ENCODE measurements at regions not wholly inside any gene's neighbourhood (a gene's known extent, or its start where the extent isn't known, plus 50 kb on each side); places are given as distances from the start of the nearest gene placed in this dataset.

DNA sequence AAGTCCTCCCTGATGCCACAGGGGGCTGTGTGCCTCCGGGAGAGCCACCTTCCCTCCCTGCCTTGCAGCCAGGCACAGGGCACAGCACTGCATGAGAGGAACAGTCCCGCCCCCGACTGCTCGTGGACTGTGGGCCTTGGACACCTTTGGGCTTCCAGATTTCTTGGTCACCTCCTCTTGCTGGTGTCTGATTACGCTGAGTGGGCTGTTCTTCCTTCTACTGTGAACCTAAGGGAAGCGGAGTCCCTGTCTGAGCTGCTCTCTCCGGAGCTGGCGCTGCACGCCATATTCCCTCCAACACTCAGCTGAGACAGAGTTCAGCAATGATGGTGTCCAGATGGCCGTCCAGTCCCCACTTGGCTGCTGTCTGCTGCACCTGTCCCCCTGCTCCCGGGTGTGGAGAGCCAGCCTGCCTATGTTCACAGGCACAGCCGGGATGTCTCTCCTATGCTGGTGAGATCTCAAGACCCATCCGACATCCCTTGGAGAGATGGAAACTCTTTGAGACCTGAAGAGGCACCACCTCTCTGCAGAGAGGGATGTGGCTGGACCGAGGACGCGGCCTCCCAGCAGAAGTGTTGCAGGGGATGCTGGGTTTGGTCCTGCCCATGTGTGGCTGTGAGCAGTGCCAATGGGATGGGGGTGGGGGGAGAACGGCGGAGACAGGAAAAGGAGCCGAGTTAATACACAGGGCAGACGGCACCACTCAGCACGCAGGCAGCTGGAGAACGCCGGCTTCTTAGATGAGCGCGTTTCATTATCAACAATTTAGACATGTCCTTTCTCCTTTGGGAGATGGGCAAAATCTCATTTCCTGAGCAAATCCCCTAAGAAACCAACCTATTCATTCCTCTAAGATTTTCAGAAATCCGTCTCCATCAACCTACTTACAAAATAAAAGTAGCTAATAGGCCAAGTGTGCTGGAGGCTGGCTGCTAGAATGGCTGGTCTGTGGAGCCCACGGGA lies 171.9 kb downstream of the ENGASE start:
- no peak for DNase-seq (ENCODE audit: low read depth in 1 of 2, low spot score in 1 of 2)
- no peak for TF ChIP-seq JUND (IDR thresholded peaks at IDR 0.05; ENCODE audit: low read depth)
- in situ Hi-C loops (cut with HindIII; ENCODE audit: low pct_unique_long_range_greater_than_20kb, low sequenced_read_pairs) = no loop called here

DNA sequence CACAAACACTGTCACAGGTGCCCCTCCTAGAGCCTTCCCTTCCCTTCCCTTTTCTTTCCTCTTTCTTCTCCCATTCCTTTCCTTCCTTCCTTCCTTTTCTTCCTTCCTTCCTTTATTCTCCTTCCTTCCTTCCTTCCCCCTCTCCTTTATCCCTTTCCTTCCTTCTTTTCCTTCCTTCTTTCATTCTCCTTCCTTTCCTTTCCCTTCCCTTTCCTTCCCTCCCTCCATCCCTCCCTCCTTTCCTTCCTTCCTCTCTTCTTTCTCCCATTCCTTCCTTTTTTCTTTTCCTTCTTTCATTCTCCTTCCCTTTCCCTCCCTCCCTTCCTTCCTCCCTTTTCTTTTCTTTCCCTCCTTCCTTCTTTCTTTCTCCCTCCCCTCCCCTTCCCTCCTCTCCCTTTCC lies 170.0 kb downstream of the ENGASE start:
- TF ChIP-seq JUND (IDR thresholded peaks at IDR 0.05; ENCODE audit: low read depth) = no peak
- in situ Hi-C loops (cut with HindIII; ENCODE audit: low pct_unique_long_range_greater_than_20kb, low sequenced_read_pairs) = no loop called here
- no peak for DNase-seq (ENCODE audit: low read depth in 1 of 2, low spot score in 1 of 2)

DNA sequence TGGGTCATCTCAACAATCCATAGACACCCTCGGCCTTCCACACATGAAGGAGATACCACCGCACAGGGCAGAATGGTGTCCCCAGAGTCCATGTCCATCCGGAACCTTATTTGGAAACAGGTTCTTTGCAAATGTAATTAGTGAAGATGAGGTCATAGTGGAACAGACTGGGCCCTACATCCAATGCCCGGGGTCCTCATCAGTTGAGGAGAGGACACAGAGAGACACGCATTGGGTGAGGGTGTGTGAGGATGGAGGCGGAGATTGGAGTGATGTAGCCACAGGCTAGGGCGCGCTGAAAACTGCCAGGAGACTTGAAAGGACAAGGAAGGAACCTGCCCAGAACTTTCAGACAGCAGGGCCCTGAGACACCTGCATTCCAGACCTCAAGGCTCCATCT lies 169.4 kb downstream of the ENGASE start:
- no peak for TF ChIP-seq JUND (IDR thresholded peaks at IDR 0.05; ENCODE audit: low read depth)
- in situ Hi-C loops (cut with HindIII; ENCODE audit: low pct_unique_long_range_greater_than_20kb, low sequenced_read_pairs) = no loop called here

DNA sequence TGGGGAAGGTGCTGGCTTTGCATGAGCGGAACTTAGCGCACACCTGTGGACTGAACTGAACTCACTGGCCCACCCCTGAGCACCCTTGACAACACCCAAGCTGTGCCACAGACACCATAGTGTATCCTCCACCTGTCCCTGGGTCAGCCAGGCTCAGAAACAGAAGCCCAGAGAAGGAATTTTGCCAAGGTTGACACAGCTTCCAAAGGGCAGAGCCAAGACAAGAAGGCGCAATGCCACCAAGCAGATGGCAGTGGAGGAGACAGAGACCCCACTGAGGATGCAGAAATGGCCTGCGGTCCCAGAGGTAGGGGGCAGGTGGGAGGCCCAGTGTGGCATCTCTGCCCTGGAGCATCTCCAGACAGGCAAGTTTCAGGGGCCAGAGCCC lies 169.0 kb downstream of the ENGASE start:
- in situ Hi-C loops (cut with HindIII; ENCODE audit: low pct_unique_long_range_greater_than_20kb, low sequenced_read_pairs) = no loop called here
- no peak for TF ChIP-seq JUND (IDR thresholded peaks at IDR 0.05; ENCODE audit: low read depth)
- DNase-seq (ENCODE audit: low read depth in 1 of 2, low spot score in 1 of 2) = no peak

More for the DNA sequence above, 169.4 kb downstream of the ENGASE start:
- no peak for DNase-seq (ENCODE audit: low read depth in 1 of 2, low spot score in 1 of 2)

DNA sequence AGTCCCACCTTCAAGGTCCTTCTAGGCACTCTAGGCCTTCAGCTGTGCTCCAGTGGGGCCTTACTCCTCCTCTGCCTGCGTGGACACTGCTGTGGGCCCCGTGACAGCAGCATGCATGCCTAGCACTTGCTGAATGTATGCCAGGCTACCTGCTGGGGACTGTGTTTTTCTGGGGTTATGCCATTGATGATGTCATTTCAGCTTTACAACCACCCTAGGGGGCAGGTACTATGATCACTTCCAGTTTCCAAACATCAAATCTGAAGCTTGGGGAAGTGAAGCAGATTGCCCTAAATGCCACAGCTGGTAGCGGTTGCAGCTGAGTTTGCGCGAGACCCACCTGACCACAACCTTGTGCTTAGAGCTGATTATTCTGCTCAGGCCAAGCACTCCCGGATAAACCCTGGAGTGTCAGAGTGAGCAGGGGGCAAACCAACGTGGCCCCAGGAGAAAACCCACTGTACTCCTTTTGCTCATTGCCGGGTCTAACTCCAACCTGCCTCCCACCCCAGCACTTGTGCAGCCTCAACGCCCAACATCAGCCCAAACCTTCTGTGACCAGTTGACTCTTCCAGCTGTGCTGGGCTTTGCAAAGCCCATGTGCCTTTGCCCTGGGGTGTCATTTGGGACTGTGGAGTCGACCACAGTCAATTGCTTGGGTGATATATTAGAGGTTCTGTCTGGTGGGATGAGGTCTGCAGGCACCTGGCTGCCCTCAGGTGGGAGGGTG lies 168.4 kb downstream of the ENGASE start:
- no peak for DNase-seq (ENCODE audit: low read depth in 1 of 2, low spot score in 1 of 2)
- in situ Hi-C loops (cut with HindIII; ENCODE audit: low pct_unique_long_range_greater_than_20kb, low sequenced_read_pairs) = no loop called here
- TF ChIP-seq JUND (IDR thresholded peaks at IDR 0.05; ENCODE audit: low read depth) = no peak

DNA sequence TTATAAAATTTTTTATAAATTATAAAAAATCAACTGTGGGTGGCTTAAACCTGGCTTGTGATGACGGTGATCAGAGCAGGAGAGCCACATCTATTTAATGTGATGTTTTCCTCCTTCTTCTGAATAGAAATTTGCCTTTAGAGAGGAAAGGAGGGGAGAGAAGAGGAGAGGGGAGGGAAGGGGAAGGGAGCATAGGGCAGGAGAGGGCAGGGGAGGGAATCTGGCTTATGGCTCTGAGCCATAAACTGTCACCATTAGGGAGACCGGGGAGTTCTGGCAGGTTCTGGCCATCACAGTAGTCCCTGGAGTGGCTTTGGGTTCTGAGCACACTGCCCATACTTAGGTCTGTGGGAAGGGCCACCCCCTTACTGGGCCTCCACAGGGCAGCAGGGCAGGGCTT lies 167.8 kb downstream of the ENGASE start:
- no peak for TF ChIP-seq JUND (IDR thresholded peaks at IDR 0.05; ENCODE audit: low read depth)
- in situ Hi-C loops (cut with HindIII; ENCODE audit: low pct_unique_long_range_greater_than_20kb, low sequenced_read_pairs) = no loop called here
- no peak for DNase-seq (ENCODE audit: low read depth in 1 of 2, low spot score in 1 of 2)

DNA sequence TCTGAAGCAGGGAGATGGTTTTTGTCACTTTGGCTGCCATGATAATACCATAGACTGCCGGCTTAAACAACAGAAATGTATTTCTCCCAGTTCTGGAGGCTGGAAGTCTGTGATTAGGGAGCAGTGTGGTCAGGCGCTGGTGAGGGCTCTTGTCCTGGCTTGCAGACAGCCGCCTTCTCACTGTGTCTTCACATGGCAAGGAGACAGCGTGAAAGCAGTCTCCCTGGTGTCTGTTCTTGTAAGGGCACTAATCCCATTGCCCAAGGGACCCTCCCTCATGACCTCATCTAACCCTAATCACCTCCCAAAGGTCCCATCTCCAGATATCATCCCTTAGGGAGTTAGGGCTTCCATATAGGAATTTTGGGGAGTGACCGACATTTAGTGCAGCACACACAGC lies 167.0 kb downstream of the ENGASE start:
- DNase-seq (ENCODE audit: low read depth in 1 of 2, low spot score in 1 of 2) = no peak
- TF ChIP-seq JUND (IDR thresholded peaks at IDR 0.05; ENCODE audit: low read depth) = no peak
- in situ Hi-C loops (cut with HindIII; ENCODE audit: low pct_unique_long_range_greater_than_20kb, low sequenced_read_pairs) = no loop called here

DNA sequence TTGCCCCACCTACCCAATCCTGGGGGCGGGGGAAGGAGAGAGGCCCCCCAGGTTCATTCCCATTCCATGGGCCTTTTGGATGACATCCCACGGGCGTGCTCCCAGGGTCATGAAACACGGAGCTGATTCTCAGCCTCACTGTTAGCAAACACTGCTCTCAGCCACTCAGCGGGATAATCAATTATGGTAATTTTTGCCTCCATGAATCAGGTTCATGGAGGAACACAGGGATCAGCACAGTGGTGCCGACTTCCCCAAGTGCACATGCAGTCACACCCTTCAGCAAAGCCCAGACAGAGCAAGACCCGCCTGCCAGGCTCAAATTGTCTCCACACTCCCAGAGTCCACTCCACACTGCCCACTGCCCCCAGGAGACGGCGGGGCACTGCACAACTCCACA lies 164.6 kb downstream of the ENGASE start:
- in situ Hi-C loops (cut with HindIII; ENCODE audit: low pct_unique_long_range_greater_than_20kb, low sequenced_read_pairs) = no loop called here

DNA sequence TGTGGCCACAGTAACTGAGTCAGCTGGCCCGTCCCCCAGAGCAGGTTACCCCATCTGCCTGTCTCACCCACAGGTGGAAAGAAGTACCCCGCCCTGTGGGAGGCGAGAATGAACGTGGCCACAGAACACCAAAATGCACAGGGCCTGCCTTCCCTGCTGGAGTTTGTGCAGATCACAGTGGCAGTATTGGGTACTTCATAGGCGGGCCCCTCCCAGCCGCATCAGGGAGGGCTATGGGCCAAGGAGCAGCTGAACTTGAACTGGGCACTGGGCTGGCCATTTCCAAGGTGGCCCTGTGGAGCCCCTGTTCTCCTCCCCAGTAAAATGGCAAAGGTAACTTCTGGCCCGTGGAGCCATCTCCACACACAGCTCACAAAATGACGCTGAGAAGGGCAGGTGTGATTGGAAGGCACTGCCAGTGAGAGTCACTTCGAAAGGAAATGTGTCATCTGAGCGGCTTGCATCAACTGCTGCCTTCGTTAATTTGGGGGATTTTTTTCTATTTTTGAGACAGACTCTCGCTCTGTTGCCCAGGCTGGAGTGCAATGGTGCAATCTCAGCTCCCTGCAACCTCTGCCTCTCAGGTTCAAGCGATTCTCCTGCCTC lies 162.9 kb downstream of the ENGASE start:
- no peak for TF ChIP-seq JUND (IDR thresholded peaks at IDR 0.05; ENCODE audit: low read depth)
- in situ Hi-C loops (cut with HindIII; ENCODE audit: low pct_unique_long_range_greater_than_20kb, low sequenced_read_pairs) = no loop called here
- DNase-seq (ENCODE audit: low read depth in 1 of 2, low spot score in 1 of 2) = no peak

More for the DNA sequence above, 164.6 kb downstream of the ENGASE start:
- TF ChIP-seq JUND (IDR thresholded peaks at IDR 0.05; ENCODE audit: low read depth) = no peak
- no peak for DNase-seq (ENCODE audit: low read depth in 1 of 2, low spot score in 1 of 2)

DNA sequence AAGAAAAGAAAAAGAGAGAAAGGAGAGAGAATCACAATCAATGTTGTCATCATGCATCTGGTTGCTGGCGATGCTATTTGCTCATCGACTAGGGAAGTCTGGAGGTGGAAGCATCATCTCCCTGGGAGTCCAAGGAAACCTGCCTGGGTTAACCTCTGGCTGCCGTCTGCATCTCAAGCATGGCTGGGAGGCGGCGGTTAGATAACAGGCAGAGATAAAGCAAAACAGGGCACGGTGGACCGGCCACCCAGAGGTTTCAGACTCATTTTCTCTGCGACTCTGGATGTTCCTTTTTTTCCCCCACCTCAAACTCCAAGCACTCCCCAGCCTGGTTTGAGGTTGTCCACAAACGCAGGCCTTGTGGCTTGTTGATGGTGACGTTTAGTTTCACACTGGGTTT lies 161.2 kb downstream of the ENGASE start:
- no peak for TF ChIP-seq JUND (IDR thresholded peaks at IDR 0.05; ENCODE audit: low read depth)
- in situ Hi-C loops (cut with HindIII; ENCODE audit: low pct_unique_long_range_greater_than_20kb, low sequenced_read_pairs) = no loop called here
- no peak for DNase-seq (ENCODE audit: low read depth in 1 of 2, low spot score in 1 of 2)

DNA sequence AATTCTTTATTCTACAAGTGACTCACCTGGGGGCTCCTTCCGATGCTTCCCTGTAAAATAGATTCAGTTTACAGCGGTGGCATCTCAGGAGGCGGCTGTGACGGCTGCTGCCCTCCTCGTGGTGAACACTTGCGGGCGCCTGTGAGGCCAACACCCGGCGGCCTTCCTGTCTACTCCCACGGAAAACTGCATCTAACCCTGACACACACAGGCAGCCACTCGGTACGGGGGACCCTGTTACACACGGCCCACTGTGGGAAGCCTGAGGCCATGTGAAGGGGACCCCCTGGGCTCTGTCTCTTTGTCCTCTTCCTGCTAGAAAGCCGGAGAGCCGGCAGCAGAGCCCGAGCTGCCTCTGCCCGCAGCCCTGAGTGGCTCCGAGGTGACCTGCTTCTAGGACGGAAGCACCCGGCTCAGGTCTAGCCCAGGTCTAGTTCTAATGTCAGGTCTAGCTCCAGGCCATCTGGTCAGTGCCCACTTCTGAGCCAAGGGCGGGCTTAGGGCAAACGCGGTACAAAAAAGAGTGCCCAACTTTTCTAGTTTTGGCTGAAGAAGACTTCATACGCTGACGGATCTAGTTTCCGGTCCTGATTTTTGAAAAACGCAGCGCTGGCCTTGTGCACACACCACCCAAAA lies 159.4 kb downstream of the ENGASE start:
- no peak for DNase-seq (ENCODE audit: low read depth in 1 of 2, low spot score in 1 of 2)
- TF ChIP-seq JUND (IDR thresholded peaks at IDR 0.05; ENCODE audit: low read depth) = no peak
- in situ Hi-C loops (cut with HindIII; ENCODE audit: low pct_unique_long_range_greater_than_20kb, low sequenced_read_pairs) = no loop called here

DNA sequence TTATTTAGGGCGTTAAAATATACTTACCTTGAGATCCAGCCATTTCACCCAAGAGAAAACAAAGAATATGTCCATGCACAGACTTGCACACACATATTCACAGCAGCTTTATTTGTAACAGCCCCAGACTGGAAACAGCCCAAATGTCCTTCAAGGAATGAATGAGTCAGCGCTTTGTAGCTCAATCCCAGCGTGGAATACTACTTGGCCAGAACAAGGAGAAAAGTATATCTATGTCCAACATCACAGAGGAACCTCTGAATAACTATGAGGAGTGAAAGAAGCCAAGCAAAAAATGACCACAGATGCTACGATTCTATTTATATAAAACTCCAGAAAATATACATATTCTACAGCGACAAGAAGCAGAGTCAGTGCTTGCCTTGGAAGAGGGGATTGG lies 158.3 kb downstream of the ENGASE start:
- TF ChIP-seq JUND (IDR thresholded peaks at IDR 0.05; ENCODE audit: low read depth) = no peak
- in situ Hi-C loops (cut with HindIII; ENCODE audit: low pct_unique_long_range_greater_than_20kb, low sequenced_read_pairs) = no loop called here
- DNase-seq (ENCODE audit: low read depth in 1 of 2, low spot score in 1 of 2) = no peak
